ENCODE measurements at regions not wholly inside any gene's neighbourhood (a gene's known extent, or its start where the extent isn't known, plus 50 kb on each side); places are given as distances from the start of the nearest gene placed in this dataset.

GRCh38 chr14:64641760-64642159 lies 62.5 kb upstream of the PLEKHG3 start:
- TF ChIP-seq EZH2phosphoT487 (IDR thresholded peaks at IDR 0.05; ENCODE audit: insufficient read depth, low read depth) (no peak), EZH2 (IDR thresholded peaks at IDR 0.05; ENCODE audit: insufficient read depth, poor library complexity, severe bottlenecking) (no peak)

Measured in GM23248 (cell line).